GM19395 (cell line): ENCODE measurements at regions not wholly inside any gene's neighbourhood (a gene's known extent, or its start where the extent isn't known, plus 50 kb on each side); places are given as distances from the start of the nearest gene placed in this dataset.

Experiments
- ATAC-seq: cut with Tn5 transposase; IDR thresholded peaks from one replicate; pipeline ENCODE4 v1.9.1; 2021; ENCODE audit warnings: mild to moderate bottlenecking, moderate library complexity; ENCODE audit not compliant: unreplicated experiment

GRCh38 chr16:64892835-64893785 lies 228.8 kb downstream of the CDH11 start:
- ATAC-seq: no peak

- ATAC-seq: no peak
Measured at GRCh38 chr16:64889446-64889845, 232.4 kb downstream of the CDH11 start.

DNA sequence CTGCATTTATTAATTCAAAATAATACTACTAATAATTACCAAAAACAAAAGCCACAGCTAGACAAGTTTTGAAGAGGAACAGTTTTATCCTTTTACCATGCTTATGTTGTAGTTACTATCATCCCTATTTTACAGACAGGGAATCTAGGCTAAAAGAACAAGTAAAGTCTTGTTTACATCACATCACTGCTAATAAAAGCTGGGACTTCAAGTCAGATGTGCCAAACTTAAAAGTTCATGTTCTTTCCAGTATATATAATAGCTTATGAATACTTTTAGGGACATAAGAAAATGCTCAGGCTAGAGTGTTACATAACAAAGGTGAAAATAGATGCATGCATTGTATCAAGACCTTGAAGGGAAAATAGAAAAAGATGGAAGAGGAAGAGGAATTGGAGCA lies 234.2 kb downstream of the CDH11 start:
- no peak for ATAC-seq

GRCh38 chr16:64882078-64882784 lies 239.6 kb downstream of the CDH11 start:
- no peak for ATAC-seq

- ATAC-seq: no peak
Measured at GRCh38 chr16:64880994-64881393, 240.9 kb downstream of the CDH11 start.

DNA sequence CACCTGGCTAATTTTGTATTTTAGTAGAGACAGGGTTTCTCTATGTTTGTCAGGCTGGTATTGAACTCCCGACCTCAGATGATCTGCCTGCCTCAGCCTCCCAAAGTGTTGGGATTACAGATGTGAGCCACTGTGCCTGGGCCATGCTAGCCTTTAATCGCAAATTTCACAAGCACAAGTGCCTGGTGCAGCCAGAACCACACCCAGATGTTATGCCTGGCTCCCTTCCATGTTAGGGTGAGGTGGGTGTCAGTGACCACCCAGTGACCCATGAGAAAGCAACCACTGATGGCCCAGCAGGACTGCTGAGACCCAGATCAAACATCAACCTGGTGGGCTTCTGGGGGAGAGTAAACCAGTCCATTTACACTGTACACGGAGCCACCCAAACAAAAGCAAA lies 241.9 kb downstream of the CDH11 start:
- no peak for ATAC-seq

GRCh38 chr16:64878940-64879339 lies 242.9 kb downstream of the CDH11 start:
- ATAC-seq: no peak

- ATAC-seq: no peak
Measured at GRCh38 chr16:64872101-64872500, 249.8 kb downstream of the CDH11 start.

GRCh38 chr16:64870859-64871258 lies 251.0 kb downstream of the CDH11 start:
- ATAC-seq: no peak

DNA sequence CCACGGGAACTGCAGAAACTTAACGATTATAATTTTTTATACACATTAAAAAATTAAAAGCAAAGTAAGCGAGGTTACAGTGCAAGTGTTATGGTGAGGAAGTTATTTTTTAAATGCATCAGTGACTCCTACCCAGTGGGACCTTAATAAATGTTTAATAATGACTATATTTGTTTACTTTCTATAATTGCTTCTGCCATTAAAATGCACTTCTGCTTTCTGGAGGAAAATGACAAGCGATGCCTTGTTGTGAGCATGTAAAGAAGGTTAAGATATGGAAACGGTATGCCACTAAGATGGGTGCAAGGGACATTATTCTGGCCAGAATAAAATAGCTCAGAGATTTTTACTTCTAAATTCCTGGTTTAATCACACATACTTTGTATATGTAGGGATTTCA lies 252.1 kb downstream of the CDH11 start:
- ATAC-seq: no peak

GRCh38 chr16:64866021-64866420 lies 255.8 kb downstream of the CDH11 start:
- no peak for ATAC-seq

DNA sequence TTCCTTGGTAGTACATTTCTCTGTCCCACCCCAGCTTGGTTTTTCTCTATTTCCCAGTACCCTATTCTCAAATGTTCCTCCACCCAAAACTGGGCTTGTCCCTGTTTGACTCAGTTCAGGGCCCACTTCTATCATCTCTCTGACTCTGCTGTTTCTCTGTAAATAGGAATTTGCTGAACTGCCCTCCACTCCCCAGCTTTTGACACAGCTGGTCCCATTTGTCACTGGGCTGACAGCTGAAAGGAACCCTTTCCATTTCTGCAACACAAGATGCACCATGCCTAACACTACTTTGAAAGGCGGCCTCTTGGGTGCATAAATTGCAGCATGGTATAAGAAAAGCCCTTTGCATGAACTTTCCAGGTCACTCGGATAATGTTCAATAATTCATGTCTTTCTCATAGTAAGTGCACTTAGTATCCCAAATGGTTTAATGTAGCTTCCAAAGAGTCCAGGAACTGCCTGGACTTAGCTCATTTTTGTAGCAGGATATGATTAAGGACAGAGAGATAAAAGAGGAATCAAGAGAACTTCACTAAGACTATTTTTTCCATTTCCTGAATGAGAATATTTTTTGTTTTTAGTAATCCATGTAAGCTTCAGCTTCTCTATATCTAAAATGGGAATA lies 256.7 kb downstream of the CDH11 start:
- ATAC-seq: no peak

GRCh38 chr16:64864232-64864809 lies 257.5 kb downstream of the CDH11 start:
- no peak for ATAC-seq

- ATAC-seq: no peak
Measured at GRCh38 chr16:64858076-64858475, 263.8 kb downstream of the CDH11 start.

- ATAC-seq: no peak
Measured at GRCh38 chr16:64857411-64857810, 264.5 kb downstream of the CDH11 start.

- ATAC-seq: no peak
Measured at GRCh38 chr16:64853551-64853950, 268.3 kb downstream of the CDH11 start.

- no peak for ATAC-seq
Measured at GRCh38 chr16:64846966-64847365, 274.9 kb downstream of the CDH11 start.

- no peak for ATAC-seq
Measured at GRCh38 chr16:64845071-64845470, 276.8 kb downstream of the CDH11 start.

DNA sequence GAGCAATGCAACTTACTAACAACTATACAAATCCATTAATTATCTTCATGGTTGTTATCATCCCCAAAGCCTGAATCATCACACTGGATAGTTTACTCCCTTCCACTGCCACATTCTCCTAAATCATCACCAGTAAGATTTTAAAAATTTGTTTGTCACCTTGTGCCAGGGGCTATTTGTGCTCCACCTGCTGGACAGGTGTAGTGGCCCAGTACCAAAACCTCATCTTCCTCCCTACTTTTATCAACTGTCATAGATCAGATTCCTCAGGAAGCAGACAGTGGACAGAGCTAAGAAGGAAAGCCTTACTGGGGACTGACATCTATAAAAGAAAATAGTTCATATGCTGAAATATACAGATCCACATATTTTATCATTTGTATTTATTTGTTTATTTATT lies 280.4 kb downstream of the CDH11 start:
- no peak for ATAC-seq

DNA sequence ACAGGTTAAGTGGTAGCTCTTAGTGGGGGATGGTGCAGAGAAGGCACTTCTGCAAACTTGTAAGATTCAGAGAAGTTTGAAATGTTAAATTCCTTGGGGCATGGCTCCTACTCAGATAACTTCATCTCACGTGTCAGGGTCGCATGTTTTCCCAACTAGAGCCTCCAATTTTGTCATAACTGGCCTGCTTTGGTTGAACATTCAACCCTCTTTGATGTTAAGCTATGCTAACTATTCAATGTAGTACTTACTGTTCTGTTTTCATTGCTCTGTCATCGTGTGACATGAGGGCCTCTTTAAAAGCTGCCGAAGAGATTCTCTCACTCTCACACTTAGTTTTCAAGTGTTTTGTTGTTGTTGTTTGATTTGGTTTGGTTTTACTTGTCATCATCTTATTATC lies 280.8 kb downstream of the CDH11 start:
- ATAC-seq: no peak

DNA sequence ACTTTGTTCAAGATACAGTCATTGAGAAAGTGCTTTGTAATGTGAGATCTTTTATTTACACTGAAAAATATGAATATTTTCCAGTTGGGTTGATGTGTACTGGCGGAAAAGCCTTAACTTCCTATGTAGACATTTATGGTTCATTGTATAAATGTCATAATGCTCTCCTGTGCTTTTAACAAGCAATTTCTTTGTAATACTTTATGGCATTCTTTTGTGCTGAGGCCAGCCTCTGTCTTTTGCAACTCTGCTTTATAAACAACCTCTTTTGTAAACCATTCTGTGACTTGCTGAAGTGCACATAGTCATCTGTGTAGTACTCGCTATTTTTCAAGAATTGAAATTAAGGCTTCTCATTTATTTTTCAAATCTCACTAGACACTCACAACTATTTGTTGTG lies 291.2 kb downstream of the CDH11 start:
- ATAC-seq: no peak
